Inflammatory macrophage (primary cell): ENCODE measurements at regions not wholly inside any gene's neighbourhood (a gene's known extent, or its start where the extent isn't known, plus 50 kb on each side); places are given as distances from the start of the nearest gene placed in this dataset.

Experiments used
- DNase-seq, 2 donors: peaks; one replicate each; pipeline ENCODE4 v3.0.0-alpha.2; 2020 to 2022

GRCh38 chr9:1771094-1771789 is 243.9 kb upstream of the SMARCA2 start:
- no peak for DNase-seq

- no peak for DNase-seq
Measured at GRCh38 chr9:1775230-1775629, 239.9 kb upstream of the SMARCA2 start.

GRCh38 chr9:1776668-1777067 is 238.5 kb upstream of the SMARCA2 start:
- no peak for DNase-seq

GRCh38 chr9:1791191-1791590 is 224.0 kb upstream of the SMARCA2 start:
- DNase-seq = no peak

- no peak for DNase-seq
Measured at GRCh38 chr9:1794547-1795270, 220.4 kb upstream of the SMARCA2 start.

GRCh38 chr9:1804128-1804865 is 210.8 kb upstream of the SMARCA2 start:
- DNase-seq = no peak

- no peak for DNase-seq
Measured at GRCh38 chr9:1829719-1830118, 185.4 kb upstream of the SMARCA2 start.

- no peak for DNase-seq
Measured at GRCh38 chr9:1832960-1833359, 182.2 kb upstream of the SMARCA2 start.

GRCh38 chr9:1837453-1838084 is 177.6 kb upstream of the SMARCA2 start:
- DNase-seq = peak in 1 of 2 donors; percentile 3

GRCh38 chr9:1839909-1840308 is 175.2 kb upstream of the SMARCA2 start:
- DNase-seq = no peak

GRCh38 chr9:1845425-1845824 is 169.7 kb upstream of the SMARCA2 start:
- DNase-seq = no peak

- DNase-seq = no peak
Measured at GRCh38 chr9:1855726-1856125, 159.4 kb upstream of the SMARCA2 start.

- no peak for DNase-seq
Measured at GRCh38 chr9:1857808-1858207, 157.3 kb upstream of the SMARCA2 start.

- peak; percentile 3 to 7 for DNase-seq
Measured at GRCh38 chr9:1869843-1870242, 145.3 kb upstream of the SMARCA2 start.

GRCh38 chr9:1870915-1871314 is 144.2 kb upstream of the SMARCA2 start:
- DNase-seq = no peak

GRCh38 chr9:1871626-1872419 is 143.3 kb upstream of the SMARCA2 start:
- DNase-seq = no peak

GRCh38 chr9:1875251-1875851 is 139.8 kb upstream of the SMARCA2 start:
- DNase-seq = no peak

- no peak for DNase-seq
Measured at GRCh38 chr9:1875921-1876448, 139.2 kb upstream of the SMARCA2 start.

GRCh38 chr9:1876891-1877496 is 138.2 kb upstream of the SMARCA2 start:
- DNase-seq = no peak

GRCh38 chr9:1877951-1878350 is 137.2 kb upstream of the SMARCA2 start:
- no peak for DNase-seq

GRCh38 chr9:1878811-1879210 is 136.3 kb upstream of the SMARCA2 start:
- DNase-seq = no peak
